ENCODE measurements at regions not wholly inside any gene's neighbourhood (a gene's known extent, or its start where the extent isn't known, plus 50 kb on each side); places are given as distances from the start of the nearest gene placed in this dataset.

DNA sequence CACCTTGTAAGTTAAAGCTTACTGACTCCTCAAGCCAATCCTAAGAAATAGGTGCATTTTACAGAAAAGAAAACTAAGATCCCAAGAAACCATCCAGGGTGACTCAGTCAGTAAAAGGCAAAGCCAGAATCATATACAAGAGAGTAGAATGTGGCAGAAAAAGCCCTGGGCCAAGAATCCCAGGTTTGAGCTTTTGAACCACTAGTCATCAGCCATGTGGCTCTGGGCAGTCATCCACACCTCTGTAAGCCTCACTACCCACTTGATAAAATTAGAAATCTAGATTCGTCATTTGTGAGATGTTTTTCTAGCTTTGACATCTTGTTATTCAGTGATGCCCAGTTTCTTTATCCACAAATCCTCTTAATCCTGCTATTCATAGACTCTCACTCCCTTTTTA, 122.2 kb upstream of the PDE5A start:
- H4K20me1 ChIP-seq (ENCODE audit: insufficient read depth, low read length, poor library complexity, severe bottlenecking) = no peaks in the 10 kb centered on the region
- no peaks in the 10 kb centered on the region for H3F3A ChIP-seq (ENCODE audit: low read depth)
- H3K9me3 ChIP-seq (ENCODE audit: insufficient read depth, low read depth, low read length) = no peaks in the 10 kb centered on the region
- no peaks in the 10 kb centered on the region for H3K27me3 ChIP-seq (ENCODE audit: insufficient read depth, low read length, poor library complexity, severe bottlenecking)
- no peak overlapping the region for H3K9ac ChIP-seq (ENCODE audit: low read depth, low read length, poor library complexity, severe bottlenecking)
- H3K36me3 ChIP-seq (ENCODE audit: insufficient read depth, low read length) = no peaks in the 10 kb centered on the region
- H3K79me2 ChIP-seq (ENCODE audit: insufficient read depth, low read length) = no peaks in the 10 kb centered on the region
- no peaks in the 10 kb centered on the region for H3K9me2 ChIP-seq (replicated peaks; ENCODE audit: low read depth, low read length)
- H2AFZ ChIP-seq (ENCODE audit: low read length) = no peak overlapping the region
- TF ChIP-seq, protein P1, sequence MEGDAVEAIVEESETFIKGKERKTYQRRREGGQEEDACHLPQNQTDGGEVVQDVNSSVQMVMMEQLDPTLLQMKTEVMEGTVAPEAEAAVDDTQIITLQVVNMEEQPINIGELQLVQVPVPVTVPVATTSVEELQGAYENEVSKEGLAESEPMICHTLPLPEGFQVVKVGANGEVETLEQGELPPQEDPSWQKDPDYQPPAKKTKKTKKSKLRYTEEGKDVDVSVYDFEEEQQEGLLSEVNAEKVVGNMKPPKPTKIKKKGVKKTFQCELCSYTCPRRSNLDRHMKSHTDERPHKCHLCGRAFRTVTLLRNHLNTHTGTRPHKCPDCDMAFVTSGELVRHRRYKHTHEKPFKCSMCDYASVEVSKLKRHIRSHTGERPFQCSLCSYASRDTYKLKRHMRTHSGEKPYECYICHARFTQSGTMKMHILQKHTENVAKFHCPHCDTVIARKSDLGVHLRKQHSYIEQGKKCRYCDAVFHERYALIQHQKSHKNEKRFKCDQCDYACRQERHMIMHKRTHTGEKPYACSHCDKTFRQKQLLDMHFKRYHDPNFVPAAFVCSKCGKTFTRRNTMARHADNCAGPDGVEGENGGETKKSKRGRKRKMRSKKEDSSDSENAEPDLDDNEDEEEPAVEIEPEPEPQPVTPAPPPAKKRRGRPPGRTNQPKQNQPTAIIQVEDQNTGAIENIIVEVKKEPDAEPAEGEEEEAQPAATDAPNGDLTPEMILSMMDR (conservative IDR thresholded peaks at IDR 0.05; ENCODE audit: low read length) = no peak
- no peak for TF ChIP-seq EZH2phosphoT487 (IDR thresholded peaks at IDR 0.05; ENCODE audit: borderline replicate concordance)
- no peak overlapping the region for H3K4me3 ChIP-seq (ENCODE audit: low read length, poor library complexity, severe bottlenecking)
- no peaks in the 10 kb centered on the region for H3K4me1 ChIP-seq (ENCODE audit: insufficient read depth, low read length, poor library complexity, severe bottlenecking)
- no peak overlapping the region for H3K4me2 ChIP-seq (ENCODE audit: low read depth, low read length, poor library complexity, severe bottlenecking)

DNA sequence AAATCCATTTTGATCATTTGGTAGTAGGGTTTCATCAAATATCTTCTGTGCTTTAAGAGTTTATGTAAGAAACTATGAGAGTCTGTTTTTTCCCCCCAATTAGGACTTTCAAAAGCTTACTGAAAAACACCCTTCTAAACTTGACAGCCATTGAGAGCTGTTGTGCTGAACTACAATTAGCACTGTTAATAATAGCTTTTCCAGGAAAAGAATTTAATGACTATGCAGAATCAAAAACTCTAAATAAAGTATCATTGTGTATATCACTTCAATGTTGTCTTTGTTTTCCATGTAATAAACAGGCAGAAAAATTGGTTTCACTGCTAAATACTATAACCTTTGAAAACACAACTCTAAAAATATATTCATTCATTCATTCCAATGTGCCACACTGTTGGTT, 121.4 kb upstream of the PDE5A start:
- Histone ChIP-seq H2AFZ (ENCODE audit: low read length) (no peak overlapping the region), H3K36me3 (ENCODE audit: insufficient read depth, low read length) (no peaks in the 10 kb centered on the region), H3K79me2 (ENCODE audit: insufficient read depth, low read length) (no peaks in the 10 kb centered on the region), H3K9me3 (ENCODE audit: insufficient read depth, low read depth, low read length) (no peaks in the 10 kb centered on the region), H3F3A (ENCODE audit: low read depth) (no peaks in the 10 kb centered on the region), H3K4me2 (ENCODE audit: low read depth, low read length, poor library complexity, severe bottlenecking) (no peak overlapping the region), H3K9ac (ENCODE audit: low read depth, low read length, poor library complexity, severe bottlenecking) (no peak overlapping the region), H3K9me2 (replicated peaks; ENCODE audit: low read depth, low read length) (no peaks in the 10 kb centered on the region), H3K4me3 (ENCODE audit: low read length, poor library complexity, severe bottlenecking) (no peak overlapping the region), H3K4me1 (ENCODE audit: insufficient read depth, low read length, poor library complexity, severe bottlenecking) (no peaks in the 10 kb centered on the region), H3K27me3 (ENCODE audit: insufficient read depth, low read length, poor library complexity, severe bottlenecking) (no peaks in the 10 kb centered on the region), H4K20me1 (ENCODE audit: insufficient read depth, low read length, poor library complexity, severe bottlenecking) (no peaks in the 10 kb centered on the region)
- TF ChIP-seq EZH2phosphoT487 (IDR thresholded peaks at IDR 0.05; ENCODE audit: borderline replicate concordance) = no peak
- TF ChIP-seq, protein P1 (conservative IDR thresholded peaks at IDR 0.05; ENCODE audit: low read length) = no peak

DNA sequence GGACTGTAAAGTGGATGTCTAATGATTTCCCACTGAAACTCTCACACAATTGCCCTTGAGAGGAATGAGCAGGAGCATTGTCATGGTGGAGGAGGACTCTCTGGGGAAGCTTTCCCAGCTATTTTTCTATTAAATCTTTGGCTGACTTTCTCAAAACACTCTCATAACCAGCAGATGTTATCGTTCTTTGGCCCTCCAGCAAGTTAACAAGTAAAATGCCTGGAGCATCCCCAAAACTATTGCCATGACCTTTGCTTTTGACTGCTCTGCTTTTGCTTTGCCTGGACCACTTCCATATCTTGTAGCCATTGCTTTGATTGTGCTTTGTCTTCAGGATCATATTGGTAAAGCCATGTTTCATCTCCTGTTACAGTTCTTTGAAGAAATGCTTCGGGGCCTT, 120.2 kb upstream of the PDE5A start:
- no peaks in the 10 kb centered on the region for H3K9me3 ChIP-seq (ENCODE audit: insufficient read depth, low read depth, low read length)
- no peak overlapping the region for H3K4me2 ChIP-seq (ENCODE audit: low read depth, low read length, poor library complexity, severe bottlenecking)
- H3K9ac ChIP-seq (ENCODE audit: low read depth, low read length, poor library complexity, severe bottlenecking) = no peak overlapping the region
- no peaks in the 10 kb centered on the region for H4K20me1 ChIP-seq (ENCODE audit: insufficient read depth, low read length, poor library complexity, severe bottlenecking)
- no peaks in the 10 kb centered on the region for H3K9me2 ChIP-seq (replicated peaks; ENCODE audit: low read depth, low read length)
- no peaks in the 10 kb centered on the region for H3K27me3 ChIP-seq (ENCODE audit: insufficient read depth, low read length, poor library complexity, severe bottlenecking)
- no peaks in the 10 kb centered on the region for H3K36me3 ChIP-seq (ENCODE audit: insufficient read depth, low read length)
- no peaks in the 10 kb centered on the region for H3K4me1 ChIP-seq (ENCODE audit: insufficient read depth, low read length, poor library complexity, severe bottlenecking)
- no peak for TF ChIP-seq EZH2phosphoT487 (IDR thresholded peaks at IDR 0.05; ENCODE audit: borderline replicate concordance)
- TF ChIP-seq, protein P1 (conservative IDR thresholded peaks at IDR 0.05; ENCODE audit: low read length) = no peak
- no peak overlapping the region for H3K4me3 ChIP-seq (ENCODE audit: low read length, poor library complexity, severe bottlenecking)
- H3F3A ChIP-seq (ENCODE audit: low read depth) = no peaks in the 10 kb centered on the region
- H2AFZ ChIP-seq (ENCODE audit: low read length) = no peak overlapping the region
- H3K79me2 ChIP-seq (ENCODE audit: insufficient read depth, low read length) = no peaks in the 10 kb centered on the region
